RWPE2 (cell line): ENCODE measurements at regions not wholly inside any gene's neighbourhood (a gene's known extent, or its start where the extent isn't known, plus 50 kb on each side); places are given as distances from the start of the nearest gene placed in this dataset.

Source experiments
- ATAC-seq: fragments of 200-7000 bp; cut with Tn5 transposase; 3 replicates; pipeline ENCODE4 v1.9.1; 2021; ENCODE audit warnings: low read depth
- DNase-seq: peaks from one replicate; pipeline ENCODE4 v3.0.0-alpha.2; 2020; ENCODE audit warnings: low spot score
- H3K27ac ChIP-seq: fragments of 450-650 bp; 2 replicates; pipeline ENCODE4 v1.5.1; 2017; ENCODE audit warnings: mild to moderate bottlenecking; ENCODE audit not compliant: poor library complexity, severe bottlenecking
- H3K27me3 ChIP-seq: fragments of 250-450 bp; sonication (Bioruptor Pico); 2 replicates; pipeline ENCODE4 v1.5.1; 2021; ENCODE audit warnings: mild to moderate bottlenecking, moderate library complexity; ENCODE audit not compliant: insufficient read depth, poor library complexity, severe bottlenecking
- H3K36me3 ChIP-seq: fragments of 250-450 bp; sonication (Bioruptor Pico); 2 replicates; pipeline ENCODE4 v1.5.1; 2020; ENCODE audit warnings: low read depth, mild to moderate bottlenecking, moderate library complexity
- H3K4me1 ChIP-seq: fragments of 250-450 bp; sonication (Bioruptor Pico); 2 replicates; pipeline ENCODE4 v1.5.1; 2021; ENCODE audit warnings: mild to moderate bottlenecking, moderate library complexity; ENCODE audit not compliant: insufficient read depth, poor library complexity, severe bottlenecking
- H3K4me3 ChIP-seq: fragments of 250-450 bp; sonication (Bioruptor Pico); 2 replicates; pipeline ENCODE4 v1.5.1; 2021; ENCODE audit warnings: mild to moderate bottlenecking, moderate library complexity; ENCODE audit not compliant: severe bottlenecking
- H3K9me3 ChIP-seq: fragments of 250-450 bp; sonication (Bioruptor Pico); 2 replicates; pipeline ENCODE4 v1.5.1; 2021; ENCODE audit warnings: mild to moderate bottlenecking, moderate library complexity; ENCODE audit not compliant: severe bottlenecking
- CTCF ChIP-seq: fragments of 450-650 bp; IDR thresholded peaks from one replicate; pipeline ENCODE4 v1.5.1; 2017; ENCODE audit warnings: mild to moderate bottlenecking, moderate library complexity; ENCODE audit not compliant: poor library complexity, severe bottlenecking

GRCh38 chr13:67964091-67964490, 734.0 kb upstream of the PCDH9 start:
- DNase-seq (no peak), ATAC-seq (no peak)
- no peak overlapping the region for H3K4me3 ChIP-seq
- no peaks in the 10 kb centered on the region for H3K27me3 ChIP-seq
- no peaks in the 10 kb centered on the region for H3K9me3 ChIP-seq
- H3K27ac ChIP-seq: no peak overlapping the region
- H3K36me3 ChIP-seq: no peaks in the 10 kb centered on the region
- no peak for TF ChIP-seq CTCF
- H3K4me1 ChIP-seq: no peaks in the 10 kb centered on the region

GRCh38 chr13:67961331-67961730, 731.2 kb upstream of the PCDH9 start:
- no peak for DNase-seq
- ATAC-seq: no peak
- H3K4me1 ChIP-seq: no peaks in the 10 kb centered on the region
- TF ChIP-seq CTCF: no peak
- H3K4me3 ChIP-seq: no peak overlapping the region
- no peaks in the 10 kb centered on the region for H3K36me3 ChIP-seq
- H3K9me3 ChIP-seq: no peaks in the 10 kb centered on the region
- H3K27me3 ChIP-seq: no peaks in the 10 kb centered on the region
- no peak overlapping the region for H3K27ac ChIP-seq

- TF ChIP-seq CTCF: no peak
- Histone ChIP-seq H3K36me3 (no peaks in the 10 kb centered on the region), H3K27ac (no peak overlapping the region), H3K4me3 (no peak overlapping the region), H3K9me3 (no peaks in the 10 kb centered on the region), H3K27me3 (no peaks in the 10 kb centered on the region), H3K4me1 (no peaks in the 10 kb centered on the region)
- no peak for ATAC-seq
- DNase-seq: no peak
These were observed 721.3 kb upstream of the PCDH9 start for GRCh38 chr13:67951431-67951830.

GRCh38 chr13:67950603-67951002, 720.5 kb upstream of the PCDH9 start:
- no peak overlapping the region for H3K27ac ChIP-seq
- no peak for TF ChIP-seq CTCF
- ATAC-seq (no peak), DNase-seq (no peak)
- no peaks in the 10 kb centered on the region for H3K36me3 ChIP-seq
- H3K27me3 ChIP-seq: no peaks in the 10 kb centered on the region
- H3K4me1 ChIP-seq: no peaks in the 10 kb centered on the region
- H3K9me3 ChIP-seq: no peaks in the 10 kb centered on the region
- H3K4me3 ChIP-seq: no peak overlapping the region

GRCh38 chr13:67946131-67946530, 716.0 kb upstream of the PCDH9 start:
- Histone ChIP-seq H3K9me3 (no peaks in the 10 kb centered on the region), H3K36me3 (no peaks in the 10 kb centered on the region), H3K4me1 (no peaks in the 10 kb centered on the region), H3K27ac (no peak overlapping the region), H3K27me3 (no peaks in the 10 kb centered on the region), H3K4me3 (no peak overlapping the region)
- no peak for TF ChIP-seq CTCF
- DNase-seq: no peak
- no peak for ATAC-seq
